Endodermal cell (in vitro differentiated cells): ENCODE measurements at regions not wholly inside any gene's neighbourhood (a gene's known extent, or its start where the extent isn't known, plus 50 kb on each side); places are given as distances from the start of the nearest gene placed in this dataset.

Experiments
- DNase-seq: peaks from one replicate; pipeline ENCODE4 v3.0.0-alpha.2; 2017
- H3K27ac ChIP-seq: 2 replicates; pipeline ENCODE4 v1.5.1; 2013; ENCODE audit warnings: mild to moderate bottlenecking, low read depth, low read length, moderate library complexity
- H3K27me3 ChIP-seq: 2 replicates; pipeline ENCODE4 v1.6.1; 2013; ENCODE audit warnings: mild to moderate bottlenecking, low read length, moderate library complexity; ENCODE audit not compliant: insufficient read depth, control insufficient read depth, poor library complexity, severe bottlenecking
- H3K36me3 ChIP-seq: 2 replicates; pipeline ENCODE4 v1.7.0; 2013; ENCODE audit warnings: mild to moderate bottlenecking, low read length, moderate library complexity; ENCODE audit not compliant: control insufficient read depth, insufficient read depth
- H3K4me1 ChIP-seq: one replicate; pipeline ENCODE4 v1.7.0; 2013; ENCODE audit warnings: low read length; ENCODE audit not compliant: control insufficient read depth, insufficient read depth
- H3K4me3 ChIP-seq: 2 replicates; pipeline ENCODE4 v1.5.1; 2013; ENCODE audit warnings: mild to moderate bottlenecking, low read length, moderate library complexity
- H3K9ac ChIP-seq: 2 replicates; pipeline ENCODE4 v1.6.1; 2013; ENCODE audit warnings: mild to moderate bottlenecking, low read length, moderate library complexity; ENCODE audit not compliant: poor library complexity, severe bottlenecking; ENCODE audit errors: extremely low read depth
- H3K9me3 ChIP-seq: 2 replicates; pipeline ENCODE4 v1.6.1; 2013; ENCODE audit warnings: mild to moderate bottlenecking, low read length, moderate library complexity; ENCODE audit not compliant: control insufficient read depth
- H3K27ac Mint-ChIP-seq: 2 replicates; pipeline ENCODE4 v1.8.0; 2020; ENCODE audit warnings: mixed read lengths
- H3K27me3 Mint-ChIP-seq: 2 replicates; pipeline ENCODE4 v1.8.0; 2021; ENCODE audit warnings: mild to moderate bottlenecking, mixed read lengths; ENCODE audit not compliant: insufficient read depth
- H3K36me3 Mint-ChIP-seq: 2 replicates; pipeline ENCODE4 v1.8.0; 2020; ENCODE audit warnings: low read depth, mixed read lengths
- H3K4me1 Mint-ChIP-seq: 2 replicates; pipeline ENCODE4 v1.8.0; 2020; ENCODE audit warnings: mixed read lengths
- H3K4me3 Mint-ChIP-seq: 2 replicates; pipeline ENCODE4 v1.8.0; 2020; ENCODE audit warnings: mild to moderate bottlenecking, moderate library complexity, mixed read lengths
- H3K9me3 Mint-ChIP-seq: 2 replicates; pipeline ENCODE4 v1.8.0; 2020; ENCODE audit warnings: mild to moderate bottlenecking, mixed read lengths
- WGBS, 2 experiments: methylation state at CpG; one replicate each; pipeline versions ENCODE4 v1.1.5 to v1.1.7; 2013; ENCODE audit warnings: missing lambda C conversion rate in 2 of 2, mixed read lengths in 1 of 2; ENCODE audit not compliant: insufficient coverage in 1 of 2, insufficient read length in 1 of 2; 5-methylcytosine and 5-hydroxymethylcytosine counted together
- TF ChIP-seq, protein P1 (sequence below): fragments of 200-600 bp; sonication (generic); conservative IDR thresholded peaks from 2 replicates; pipeline ENCODE4 v1.5.0; 2021; ENCODE audit warnings: antibody characterized with exemption, mild to moderate bottlenecking

DNA sequence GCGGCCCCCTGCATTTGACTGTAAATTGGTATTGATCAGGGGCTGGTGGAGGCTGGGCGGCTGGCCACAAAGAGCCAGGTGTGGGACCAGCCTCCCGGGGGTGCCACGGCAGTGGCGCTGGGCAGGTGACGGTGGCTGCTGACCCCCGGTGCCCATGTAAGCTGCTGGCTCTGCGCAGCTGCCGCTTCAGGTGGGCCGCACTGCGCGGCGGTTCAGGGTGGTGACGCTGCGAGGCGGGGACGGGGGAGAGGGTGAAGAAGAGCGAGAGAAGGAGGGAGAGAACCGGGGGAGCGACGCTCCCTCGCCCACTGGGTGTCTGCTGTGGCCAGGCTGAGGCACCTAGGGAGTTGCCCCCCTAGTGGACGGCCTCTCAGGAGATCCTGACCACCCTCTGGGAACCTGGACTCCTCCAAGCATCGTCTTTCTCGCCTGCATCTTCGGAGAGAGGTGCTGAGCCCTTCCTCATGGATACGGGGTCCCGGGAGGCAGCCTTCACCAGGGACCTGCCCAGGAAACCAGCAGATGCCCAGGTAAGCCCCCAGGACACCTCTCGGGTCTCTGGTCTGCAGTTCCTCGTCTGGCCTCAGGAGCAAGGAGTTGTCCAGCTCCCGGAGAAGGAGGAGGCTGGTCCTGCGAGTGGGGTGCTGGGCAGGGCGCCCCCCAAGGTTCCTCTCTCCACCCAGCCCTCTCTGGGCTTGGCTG lies 77.5 kb upstream of the GATA5 start:
- no peak overlapping the region for H3K27ac ChIP-seq
- H3K9me3 ChIP-seq = no peaks in the 10 kb centered on the region
- no peaks in the 10 kb centered on the region for H3K36me3 Mint-ChIP-seq
- peaks cover 20% of the 10 kb centered on the region for H3K27me3 Mint-ChIP-seq
- 90 to 97% methylated on average over 27 to 33 of the region's 33 CpGs for WGBS, 2 experiments
- no peak overlapping the region for H3K4me3 Mint-ChIP-seq
- H3K4me3 ChIP-seq = no peak overlapping the region
- peaks cover 9% of the 10 kb centered on the region for H3K4me1 Mint-ChIP-seq
- H3K4me1 ChIP-seq = no peaks in the 10 kb centered on the region
- H3K9ac ChIP-seq = no peak overlapping the region
- no peaks in the 10 kb centered on the region for H3K9me3 Mint-ChIP-seq
- no peaks in the 10 kb centered on the region for H3K36me3 ChIP-seq
- H3K27me3 ChIP-seq = peaks cover 42% of the 10 kb centered on the region
- DNase-seq = no peak
- H3K27ac Mint-ChIP-seq = no peak overlapping the region
- TF ChIP-seq, protein P1, sequence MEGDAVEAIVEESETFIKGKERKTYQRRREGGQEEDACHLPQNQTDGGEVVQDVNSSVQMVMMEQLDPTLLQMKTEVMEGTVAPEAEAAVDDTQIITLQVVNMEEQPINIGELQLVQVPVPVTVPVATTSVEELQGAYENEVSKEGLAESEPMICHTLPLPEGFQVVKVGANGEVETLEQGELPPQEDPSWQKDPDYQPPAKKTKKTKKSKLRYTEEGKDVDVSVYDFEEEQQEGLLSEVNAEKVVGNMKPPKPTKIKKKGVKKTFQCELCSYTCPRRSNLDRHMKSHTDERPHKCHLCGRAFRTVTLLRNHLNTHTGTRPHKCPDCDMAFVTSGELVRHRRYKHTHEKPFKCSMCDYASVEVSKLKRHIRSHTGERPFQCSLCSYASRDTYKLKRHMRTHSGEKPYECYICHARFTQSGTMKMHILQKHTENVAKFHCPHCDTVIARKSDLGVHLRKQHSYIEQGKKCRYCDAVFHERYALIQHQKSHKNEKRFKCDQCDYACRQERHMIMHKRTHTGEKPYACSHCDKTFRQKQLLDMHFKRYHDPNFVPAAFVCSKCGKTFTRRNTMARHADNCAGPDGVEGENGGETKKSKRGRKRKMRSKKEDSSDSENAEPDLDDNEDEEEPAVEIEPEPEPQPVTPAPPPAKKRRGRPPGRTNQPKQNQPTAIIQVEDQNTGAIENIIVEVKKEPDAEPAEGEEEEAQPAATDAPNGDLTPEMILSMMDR = peak; percentile 10

DNA sequence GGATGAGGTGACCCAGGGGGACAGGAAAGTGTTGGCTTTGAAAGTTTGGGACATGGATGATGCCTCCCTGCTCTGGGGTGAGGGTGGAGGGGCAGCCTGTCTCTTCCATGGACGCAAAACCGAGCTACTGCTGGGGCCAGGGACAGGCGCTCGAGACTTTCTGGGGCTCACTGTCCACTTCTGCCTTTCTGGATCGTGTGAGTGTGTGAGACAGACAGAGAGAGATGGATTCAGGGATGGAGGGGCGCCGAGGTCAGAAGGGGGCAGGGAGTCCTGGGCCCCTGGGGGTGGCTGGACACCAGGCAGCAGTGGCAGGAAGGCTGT lies 78.0 kb upstream of the GATA5 start:
- Histone ChIP-seq H3K27me3 (peaks cover 42% of the 10 kb centered on the region), H3K9me3 (no peaks in the 10 kb centered on the region), H3K27ac (no peak overlapping the region), H3K36me3 (no peaks in the 10 kb centered on the region), H3K9ac (no peak overlapping the region), H3K4me1 (no peaks in the 10 kb centered on the region), H3K4me3 (no peak overlapping the region)
- no peak for DNase-seq
- H3K4me1 Mint-ChIP-seq = peaks cover 9% of the 10 kb centered on the region
- H3K4me3 Mint-ChIP-seq = no peak overlapping the region
- H3K27me3 Mint-ChIP-seq = peaks cover 20% of the 10 kb centered on the region
- WGBS, 2 experiments = 89 to 93% methylated on average over 7 of the region's 7 CpGs
- H3K9me3 Mint-ChIP-seq = no peaks in the 10 kb centered on the region
- H3K36me3 Mint-ChIP-seq = no peaks in the 10 kb centered on the region
- peak overlapping the region; percentile 39 for H3K27ac Mint-ChIP-seq
- TF ChIP-seq, protein P1 = no peak

DNA sequence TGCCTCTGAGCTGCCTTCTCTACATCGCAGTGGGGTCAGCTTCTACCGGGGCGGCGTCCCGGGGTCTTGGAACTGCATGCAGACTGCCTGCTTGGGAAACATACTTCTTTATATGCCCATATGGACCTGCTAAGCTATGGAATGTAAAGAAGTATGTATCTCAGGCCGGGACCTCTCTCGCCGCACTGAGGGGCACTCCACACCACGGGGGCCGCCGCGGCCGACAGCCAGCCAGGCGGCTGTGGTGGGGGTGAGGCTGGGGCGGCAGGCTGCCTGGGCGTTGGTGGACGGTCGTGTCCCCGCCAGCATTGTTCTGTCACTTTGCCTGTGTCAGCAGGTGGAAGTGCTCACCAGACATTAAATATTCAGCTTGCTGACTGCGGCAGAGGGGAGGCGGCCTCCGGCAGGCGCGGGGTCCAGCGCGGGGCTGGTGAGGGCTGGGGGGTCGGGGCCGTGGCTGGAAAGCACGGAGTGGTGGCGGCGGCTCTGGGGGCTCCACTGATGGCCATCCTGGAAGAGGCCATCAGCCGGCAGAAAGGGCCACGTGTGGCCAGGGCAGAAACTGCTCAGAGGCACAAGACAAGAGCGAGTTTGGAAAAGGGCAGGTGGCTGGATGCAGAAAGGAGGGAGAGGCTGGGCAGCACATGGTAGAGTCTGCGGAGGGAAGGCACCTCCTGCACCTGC lies 78.6 kb upstream of the GATA5 start:
- TF ChIP-seq, protein P1 = no peak
- Mint-ChIP-seq H3K27ac (no peak overlapping the region), H3K4me3 (no peak overlapping the region), H3K9me3 (no peaks in the 10 kb centered on the region), H3K4me1 (peaks cover 9% of the 10 kb centered on the region), H3K36me3 (no peaks in the 10 kb centered on the region), H3K27me3 (peaks cover 20% of the 10 kb centered on the region)
- no peak overlapping the region for H3K4me3 ChIP-seq
- H3K27me3 ChIP-seq = peaks cover 38% of the 10 kb centered on the region
- no peak overlapping the region for H3K9ac ChIP-seq
- no peaks in the 10 kb centered on the region for H3K36me3 ChIP-seq
- H3K9me3 ChIP-seq = no peaks in the 10 kb centered on the region
- WGBS, 2 experiments = 88 to 90% methylated on average over 31 to 35 of the region's 35 CpGs
- no peak for DNase-seq
- no peak overlapping the region for H3K27ac ChIP-seq
- no peaks in the 10 kb centered on the region for H3K4me1 ChIP-seq
